Calu3 (cell line): ENCODE measurements at regions not wholly inside any gene's neighbourhood (a gene's known extent, or its start where the extent isn't known, plus 50 kb on each side); places are given as distances from the start of the nearest gene placed in this dataset.

Source experiments
- BruUV-seq: library from RNA; stranded (reverse); fragments of 400-500 nt; replicated peaks from 2 replicates; lab custom pipeline; 2021; lab: Mats Ljungman, UMichigan
- CTCF ChIA-PET: fragments of 300-600 bp; sonication (Branson Sonifier 250); formaldehyde crosslinking; loops from one replicate; lab custom pipeline; 2022; ENCODE audit warnings: antibody characterized with exemption; lab: Charles Lee
- DNase-seq: peaks from one replicate; pipeline ENCODE4 v3.0.0; 2022
- H3K27ac Mint-ChIP-seq: one replicate; pipeline ENCODE4 v1.8.0; 2022; ENCODE audit warnings: mixed read lengths; ENCODE audit not compliant: unreplicated experiment
- H3K27me3 Mint-ChIP-seq: one replicate; pipeline ENCODE4 v1.8.0; 2022; ENCODE audit warnings: mixed read lengths; ENCODE audit not compliant: unreplicated experiment
- H3K36me3 Mint-ChIP-seq: one replicate; pipeline ENCODE4 v1.8.0; 2022; ENCODE audit warnings: mild to moderate bottlenecking, moderate library complexity, mixed read lengths; ENCODE audit not compliant: insufficient read depth, unreplicated experiment
- H3K4me1 Mint-ChIP-seq: one replicate; pipeline ENCODE4 v1.8.0; 2022; ENCODE audit warnings: mild to moderate bottlenecking, low read depth, mixed read lengths; ENCODE audit not compliant: unreplicated experiment
- H3K4me3 Mint-ChIP-seq: one replicate; pipeline ENCODE4 v1.8.0; 2022; ENCODE audit warnings: mild to moderate bottlenecking, low read depth, moderate library complexity, mixed read lengths; ENCODE audit not compliant: unreplicated experiment
- H3K9me3 Mint-ChIP-seq: one replicate; pipeline ENCODE4 v1.8.0; 2022; ENCODE audit warnings: low read depth, mixed read lengths; ENCODE audit not compliant: unreplicated experiment
- CTCF ChIP-seq: fragments of 200-600 bp; IDR thresholded peaks from one replicate; pipeline ENCODE4 v1.8.0; 2022; ENCODE audit warnings: antibody characterized with exemption; ENCODE audit not compliant: unreplicated experiment
- intact Hi-C: fragments of 100-400 bp; cut with micrococcal nuclease; formaldehyde crosslinking; loops from one replicate; pipeline ENCODE4 v1.10.0; 2022; ENCODE audit not compliant: unreplicated experiment

GRCh38 chr14:61186341-61187195 lies 94.6 kb downstream of the TMEM30B start:
- CTCF ChIA-PET, result interaction anchor here (0.5 kb wide), 1 partner anchor 561 kb away, joined by 3 read pairs; no protein-coding TSS in a partner anchor

GRCh38 chr14:61185534-61185933 lies 95.6 kb downstream of the TMEM30B start:
- no peaks in the 10 kb centered on the region for H3K27me3 Mint-ChIP-seq
- BruUV-seq, result no TSS peak
- intact Hi-C loops, result no loop called here
- CTCF ChIA-PET, result no interaction called here
- DNase-seq, result no peak
- no peak overlapping the region for H3K4me3 Mint-ChIP-seq
- H3K27ac Mint-ChIP-seq, result no peak overlapping the region
- peaks cover 13% of the 10 kb centered on the region for H3K4me1 Mint-ChIP-seq
- no peaks in the 10 kb centered on the region for H3K9me3 Mint-ChIP-seq
- TF ChIP-seq CTCF, result no peak
- no peaks in the 10 kb centered on the region for H3K36me3 Mint-ChIP-seq

More at GRCh38 chr14:61186341-61187195, 94.6 kb downstream of the TMEM30B start:
- no peaks in the 10 kb centered on the region for H3K36me3 Mint-ChIP-seq
- TF ChIP-seq CTCF, result no peak
- peaks cover 13% of the 10 kb centered on the region for H3K4me1 Mint-ChIP-seq
- H3K27ac Mint-ChIP-seq, result no peak overlapping the region
- no peaks in the 10 kb centered on the region for H3K9me3 Mint-ChIP-seq
- H3K4me3 Mint-ChIP-seq, result no peak overlapping the region
- BruUV-seq, result no TSS peak
- DNase-seq, result no peak
- intact Hi-C loops, result no loop called here
- no peaks in the 10 kb centered on the region for H3K27me3 Mint-ChIP-seq

- intact Hi-C loops, result no loop called here
- TF ChIP-seq CTCF, result no peak
- DNase-seq, result no peak
- H3K9me3 Mint-ChIP-seq, result no peaks in the 10 kb centered on the region
- no peaks in the 10 kb centered on the region for H3K36me3 Mint-ChIP-seq
- H3K4me3 Mint-ChIP-seq, result no peak overlapping the region
- no peak overlapping the region for H3K27ac Mint-ChIP-seq
- peaks cover 14% of the 10 kb centered on the region for H3K4me1 Mint-ChIP-seq
- H3K27me3 Mint-ChIP-seq, result no peaks in the 10 kb centered on the region
- BruUV-seq, result no TSS peak
- CTCF ChIA-PET, result no interaction called here
Observed at GRCh38 chr14:61184112-61184511, 97.0 kb downstream of the TMEM30B start.

GRCh38 chr14:61183196-61183885 lies 97.8 kb downstream of the TMEM30B start:
- intact Hi-C loops, result no loop called here
- Mint-ChIP-seq H3K27me3 (no peaks in the 10 kb centered on the region), H3K9me3 (no peaks in the 10 kb centered on the region), H3K4me1 (peaks cover 20% of the 10 kb centered on the region), H3K27ac (no peak overlapping the region), H3K4me3 (no peak overlapping the region), H3K36me3 (peaks cover 8% of the 10 kb centered on the region)
- no TSS peak for BruUV-seq
- DNase-seq, result no peak
- CTCF ChIA-PET, result no interaction called here
- no peak for TF ChIP-seq CTCF
